SK-N-SH (cell line): ENCODE measurements at regions not wholly inside any gene's neighbourhood (a gene's known extent, or its start where the extent isn't known, plus 50 kb on each side); places are given as distances from the start of the nearest gene placed in this dataset.

Source experiments
- CTCF ChIA-PET: fragments of 300-600, 350-600 bp; formaldehyde crosslinking; extraction: SDS; loops from one replicate; lab custom pipeline; 2021; lab: Yijun Ruan, JAX
- POLR2A ChIA-PET: fragments of 350-600 bp; sonication (Branson Sonifier 250); formaldehyde crosslinking; extraction: SDS; loops from one replicate; lab custom pipeline; 2020; ENCODE audit warnings: antibody characterized with exemption, inconsistent platforms; lab: Yijun Ruan, JAX
- DNase-seq: peaks from one replicate; pipeline ENCODE4 v3.0.0; 2012
- H2AFZ ChIP-seq: fragments of 200-600 bp; sonication (generic); 2 replicates; pipeline ENCODE4 v1.8.1; 2016; ENCODE audit warnings: antibody characterized with exemption, mild to moderate bottlenecking, low read depth
- H3F3A ChIP-seq: fragments of 200-600 bp; sonication (generic); replicated peaks from 2 replicates; pipeline ENCODE3; 2016; ENCODE audit warnings: antibody characterized with exemption, mild to moderate bottlenecking; ENCODE audit not compliant: insufficient read depth
- H3K27ac ChIP-seq, 2 experiments: fragments of 200-500 bp in 1 of 2; fragments of 200-600 bp in 1 of 2; sonication (Bioruptor generic) in 1 of 2; sonication (generic), shearing (Covaris generic) in 1 of 2; 2 replicates each; pipeline versions ENCODE4 v1.5.1 to v1.6.1; 2014 to 2016; ENCODE audit warnings: low read depth in 2 of 2, inconsistent platforms in 1 of 2, low read length in 1 of 2, mild to moderate bottlenecking in 1 of 2, mixed read lengths in 1 of 2
- H3K27me3 ChIP-seq: fragments of 200-600 bp; sonication (generic), shearing (Covaris generic); 2 replicates; pipeline ENCODE4 v1.6.1; 2016; ENCODE audit warnings: mixed run types; ENCODE audit not compliant: insufficient read depth
- H3K36me3 ChIP-seq, 2 experiments: fragments of 200-500 bp in 1 of 2; fragments of 200-600 bp in 1 of 2; sonication (Bioruptor generic) in 1 of 2; sonication (generic) in 1 of 2; replicated peaks in 1 of 2; 2 replicates each; pipeline versions ENCODE3 to v1.5.1; 2014 to 2016; ENCODE audit warnings: low read length in 1 of 2, mild to moderate bottlenecking in 1 of 2; ENCODE audit not compliant: insufficient read depth in 2 of 2, control insufficient read depth in 1 of 2
- H3K4me1 ChIP-seq, 2 experiments: fragments of 200-500 bp in 1 of 2; fragments of 200-600 bp in 1 of 2; sonication (Bioruptor generic) in 1 of 2; sonication (generic), shearing (Covaris generic) in 1 of 2; 2 replicates each; pipeline versions ENCODE4 v1.5.1 to v1.6.1; 2014 to 2016; ENCODE audit warnings: low read depth in 1 of 2, low read length in 1 of 2, mixed run types in 1 of 2; ENCODE audit not compliant: insufficient read depth in 2 of 2, control insufficient read depth in 1 of 2
- H3K4me2 ChIP-seq: fragments of 200-600 bp; sonication (generic), shearing (Covaris generic); 2 replicates; pipeline ENCODE4 v1.6.1; 2017; ENCODE audit warnings: mixed run types
- H3K4me3 ChIP-seq, 2 experiments: fragments of 200-500 bp in 1 of 2; fragments of 200-600 bp in 1 of 2; sonication (Bioruptor generic) in 1 of 2; sonication (generic), shearing (Covaris generic) in 1 of 2; 2 replicates each; pipeline versions ENCODE4 v1.5.1 to v1.8.1; 2014 to 2016; ENCODE audit warnings: low read depth in 2 of 2, inconsistent platforms in 1 of 2, low read length in 1 of 2, mild to moderate bottlenecking in 1 of 2, mixed read lengths in 1 of 2, moderate library complexity in 1 of 2
- H3K79me2 ChIP-seq: fragments of 200-600 bp; sonication (generic); 2 replicates; pipeline ENCODE4 v1.8.1; 2017; ENCODE audit warnings: mild to moderate bottlenecking; ENCODE audit not compliant: insufficient read depth
- H3K9ac ChIP-seq: fragments of 200-600 bp; sonication (generic); 2 replicates; pipeline ENCODE4 v1.6.1; 2017; ENCODE audit warnings: mixed run types
- H3K9me2 ChIP-seq: fragments of 200-600 bp; sonication (generic); 2 replicates; pipeline ENCODE4 v1.6.1; 2017; ENCODE audit warnings: mixed run types
- H3K9me3 ChIP-seq: fragments of 200-600 bp; sonication (generic); 2 replicates; pipeline ENCODE4 v1.6.1; 2017; ENCODE audit warnings: mixed run types, mild to moderate bottlenecking, moderate library complexity
- H4K20me1 ChIP-seq: fragments of 200-600 bp; sonication (generic); 2 replicates; pipeline ENCODE4 v1.6.1; 2017; ENCODE audit warnings: mild to moderate bottlenecking, mixed run types; ENCODE audit not compliant: insufficient read depth
- CHD2 ChIP-seq: fragments of 150-350 bp; IDR thresholded peaks from 2 replicates; pipeline ENCODE4 v1.6.1; 2018; ENCODE audit warnings: low read length; ENCODE audit not compliant: partially characterized antibody
- ELF1 ChIP-seq: IDR thresholded peaks from 2 replicates; pipeline ENCODE4 v1.4.0; 2012
- EP300 ChIP-seq, 2 experiments: IDR thresholded peaks; 2 replicates each; pipeline versions ENCODE4 v1.4.0 to v1.6.1; 2012; ENCODE audit warnings: borderline replicate concordance in 1 of 2, low read depth in 1 of 2, low read length in 1 of 2
- FOXJ3 ChIP-seq: sonication (generic); formaldehyde crosslinking; IDR thresholded peaks from 2 replicates; pipeline ENCODE4 v1.5.1; 2020; ENCODE audit warnings: mild to moderate bottlenecking, missing genetic modification reagents
- GABPA ChIP-seq: IDR thresholded peaks from 2 replicates; pipeline ENCODE4 v1.4.0; 2012; ENCODE audit warnings: low read depth, mild to moderate bottlenecking
- GATA2 ChIP-seq: sonication (generic); formaldehyde crosslinking; IDR thresholded peaks from 2 replicates; pipeline ENCODE4 v1.5.0; 2020; ENCODE audit warnings: mild to moderate bottlenecking, missing genetic modification reagents
- MEF2A ChIP-seq: IDR thresholded peaks from 2 replicates; pipeline ENCODE4 v1.4.0; 2012; ENCODE audit warnings: low read depth, borderline replicate concordance
- MXI1 ChIP-seq: IDR thresholded peaks from 2 replicates; pipeline ENCODE4 v1.6.1; 2012; ENCODE audit warnings: mild to moderate bottlenecking, low read depth, low read length, improper control_type of control experiment
- NFIC ChIP-seq: IDR thresholded peaks from 2 replicates; pipeline ENCODE4 v1.4.0; 2012; ENCODE audit warnings: borderline replicate concordance
- PBX3 ChIP-seq: IDR thresholded peaks from 2 replicates; pipeline ENCODE4; 2012
- RCOR1 ChIP-seq: fragments of 150-350 bp; IDR thresholded peaks from 2 replicates; pipeline ENCODE4 v1.6.1; 2017; ENCODE audit warnings: antibody characterized with exemption, low read length
- RXRA ChIP-seq: IDR thresholded peaks from 2 replicates; pipeline ENCODE4 v1.4.0; 2012; ENCODE audit warnings: low read depth, mild to moderate bottlenecking, borderline replicate concordance
- SIN3A ChIP-seq: IDR thresholded peaks from 2 replicates; pipeline ENCODE4 v1.6.1; 2012; ENCODE audit warnings: low read depth, mild to moderate bottlenecking, low read length, moderate library complexity, borderline replicate concordance
- TAF1 ChIP-seq: IDR thresholded peaks from 2 replicates; pipeline ENCODE4 v1.6.1; 2012; ENCODE audit warnings: low read depth, mild to moderate bottlenecking, low read length, moderate library complexity, borderline replicate concordance
- TCF12 ChIP-seq: IDR thresholded peaks from 2 replicates; pipeline ENCODE4 v1.4.0; 2012
- YY1 ChIP-seq: IDR thresholded peaks from 2 replicates; pipeline ENCODE4 v1.4.0; 2012; ENCODE audit warnings: low read depth, mild to moderate bottlenecking
- WGBS: methylation state at CpG from one replicate; pipeline ENCODE4 v1.1.6; 2017; ENCODE audit warnings: low lambda C conversion rate; 5-methylcytosine and 5-hydroxymethylcytosine counted together
- TF ChIP-seq, protein P1 (sequence below): fragments of 200-600 bp; sonication (generic); IDR thresholded peaks from 2 replicates; pipeline ENCODE4 v1.6.1; 2017; ENCODE audit warnings: antibody characterized with exemption, mild to moderate bottlenecking, moderate library complexity
- TF ChIP-seq, protein P2 (sequence below): IDR thresholded peaks from 2 replicates; pipeline ENCODE4 v1.4.0; 2012; ENCODE audit warnings: low read depth, borderline replicate concordance

DNA sequence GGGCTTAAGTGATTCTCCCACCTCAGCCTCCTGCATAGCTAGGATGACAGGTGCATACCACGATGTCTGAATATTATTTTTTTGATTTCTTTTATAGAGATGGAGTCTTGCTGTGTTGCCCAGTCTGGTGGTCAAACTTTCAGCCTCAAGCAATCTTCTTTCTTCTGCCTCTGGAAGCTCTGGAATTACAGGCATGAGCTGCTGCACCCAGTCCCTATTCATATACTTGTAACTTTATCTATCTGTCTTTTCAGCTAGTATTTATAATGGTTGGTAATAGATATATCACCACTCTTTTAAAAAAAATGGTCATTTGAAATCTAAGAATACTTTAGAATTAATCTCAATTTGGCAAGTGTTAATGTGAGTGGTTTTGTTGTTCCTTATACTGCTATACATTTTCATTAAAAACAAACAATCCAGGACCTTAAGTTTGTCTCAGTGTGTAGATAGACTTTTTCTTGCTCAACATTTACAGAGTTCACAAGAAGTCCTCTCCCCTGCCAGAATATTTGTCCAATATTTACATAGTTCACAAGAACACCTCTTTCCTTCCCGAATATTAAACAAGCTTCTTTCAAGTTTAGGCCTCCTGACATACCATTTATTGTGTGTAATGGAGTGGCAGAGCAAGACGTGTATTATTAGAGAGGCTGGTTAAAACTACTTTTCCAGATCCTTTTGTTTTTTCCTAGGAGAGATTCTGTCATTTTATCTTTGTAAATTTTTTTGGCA lies 1197.4 kb upstream of the ADGRL3 start:
- Histone ChIP-seq H3K27me3 (no peaks in the 10 kb centered on the region), H2AFZ (no peak overlapping the region), H4K20me1 (no peaks in the 10 kb centered on the region), H3K79me2 (no peaks in the 10 kb centered on the region), H3K4me3 (no peak overlapping the region), H3K27ac (no peak overlapping the region), H3F3A (no peaks in the 10 kb centered on the region), H3K4me2 (no peak overlapping the region), H3K4me1 (no peaks in the 10 kb centered on the region), H3K9ac (no peak overlapping the region), H3K36me3 (no peaks in the 10 kb centered on the region), H3K9me2 (no peaks in the 10 kb centered on the region), H3K9me3 (no peaks in the 10 kb centered on the region)
- TF ChIP-seq FOXJ3 (CRISPR knock-in tag) = no peak
- no peak for TF ChIP-seq CHD2
- no peak for TF ChIP-seq MXI1
- TF ChIP-seq, protein P1, sequence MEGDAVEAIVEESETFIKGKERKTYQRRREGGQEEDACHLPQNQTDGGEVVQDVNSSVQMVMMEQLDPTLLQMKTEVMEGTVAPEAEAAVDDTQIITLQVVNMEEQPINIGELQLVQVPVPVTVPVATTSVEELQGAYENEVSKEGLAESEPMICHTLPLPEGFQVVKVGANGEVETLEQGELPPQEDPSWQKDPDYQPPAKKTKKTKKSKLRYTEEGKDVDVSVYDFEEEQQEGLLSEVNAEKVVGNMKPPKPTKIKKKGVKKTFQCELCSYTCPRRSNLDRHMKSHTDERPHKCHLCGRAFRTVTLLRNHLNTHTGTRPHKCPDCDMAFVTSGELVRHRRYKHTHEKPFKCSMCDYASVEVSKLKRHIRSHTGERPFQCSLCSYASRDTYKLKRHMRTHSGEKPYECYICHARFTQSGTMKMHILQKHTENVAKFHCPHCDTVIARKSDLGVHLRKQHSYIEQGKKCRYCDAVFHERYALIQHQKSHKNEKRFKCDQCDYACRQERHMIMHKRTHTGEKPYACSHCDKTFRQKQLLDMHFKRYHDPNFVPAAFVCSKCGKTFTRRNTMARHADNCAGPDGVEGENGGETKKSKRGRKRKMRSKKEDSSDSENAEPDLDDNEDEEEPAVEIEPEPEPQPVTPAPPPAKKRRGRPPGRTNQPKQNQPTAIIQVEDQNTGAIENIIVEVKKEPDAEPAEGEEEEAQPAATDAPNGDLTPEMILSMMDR = no peak
- TF ChIP-seq YY1 = no peak
- TF ChIP-seq NFIC = no peak
- TF ChIP-seq EP300 (IDR thresholded peaks at IDR 0.05; ENCODE audit: borderline replicate concordance in 1 of 2, low read depth in 1 of 2, low read length in 1 of 2) = no peak
- DNase-seq = no peak
- ChIA-PET POLR2A (no interaction called here), CTCF (no interaction called here)
- 6% methylated on average over 3 of the region's 3 CpGs for WGBS

DNA sequence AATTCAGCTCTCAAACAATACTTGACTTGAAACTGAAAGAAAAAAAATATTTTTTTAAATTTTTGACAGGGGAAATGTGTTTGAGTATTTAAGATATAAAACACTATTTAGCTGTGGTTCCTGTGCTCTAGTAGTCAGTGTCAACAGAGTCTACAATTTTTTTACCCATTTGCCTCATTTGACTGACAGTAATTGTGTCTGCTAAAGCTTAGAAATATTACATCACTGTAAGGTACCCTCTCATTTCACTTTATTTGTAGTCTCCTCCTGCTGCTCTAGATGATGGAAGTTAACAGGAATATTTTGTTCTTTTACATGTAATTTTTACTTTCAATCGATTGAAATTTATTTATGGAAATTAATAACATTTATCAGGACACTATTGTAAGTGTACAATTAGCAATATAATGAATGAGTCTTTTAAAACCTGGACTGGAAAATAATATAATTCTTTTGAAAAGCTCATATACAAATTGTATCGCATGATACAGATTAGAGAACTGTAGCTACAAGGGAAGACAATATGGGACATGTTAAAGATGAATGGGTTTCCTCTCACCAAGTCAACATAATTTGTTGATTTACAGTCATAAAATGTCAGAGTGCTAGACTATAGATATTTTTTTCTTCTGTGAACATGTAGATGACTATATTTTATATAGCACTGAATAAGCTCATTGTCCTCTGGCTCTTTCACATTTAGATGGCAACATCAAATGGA lies 1186.5 kb upstream of the ADGRL3 start:
- POLR2A ChIA-PET = no interaction called here
- no peak overlapping the region for H2AFZ ChIP-seq
- H3K27ac ChIP-seq = no peak overlapping the region
- H3K9me3 ChIP-seq = no peaks in the 10 kb centered on the region
- H3K9ac ChIP-seq = no peak overlapping the region
- H3K27me3 ChIP-seq = no peaks in the 10 kb centered on the region
- DNase-seq = no peak
- no peaks in the 10 kb centered on the region for H4K20me1 ChIP-seq
- 42% methylated on average over 2 of the region's 2 CpGs for WGBS
- no peaks in the 10 kb centered on the region for H3K36me3 ChIP-seq
- H3K79me2 ChIP-seq = no peaks in the 10 kb centered on the region
- no peak overlapping the region for H3K4me3 ChIP-seq
- CTCF ChIA-PET = no interaction called here
- no peak for TF ChIP-seq GATA2 (CRISPR knock-in tag)
- TF ChIP-seq EP300 (IDR thresholded peaks at IDR 0.05; ENCODE audit: borderline replicate concordance in 1 of 2, low read depth in 1 of 2, low read length in 1 of 2) = no peak
- TF ChIP-seq, protein P2, sequence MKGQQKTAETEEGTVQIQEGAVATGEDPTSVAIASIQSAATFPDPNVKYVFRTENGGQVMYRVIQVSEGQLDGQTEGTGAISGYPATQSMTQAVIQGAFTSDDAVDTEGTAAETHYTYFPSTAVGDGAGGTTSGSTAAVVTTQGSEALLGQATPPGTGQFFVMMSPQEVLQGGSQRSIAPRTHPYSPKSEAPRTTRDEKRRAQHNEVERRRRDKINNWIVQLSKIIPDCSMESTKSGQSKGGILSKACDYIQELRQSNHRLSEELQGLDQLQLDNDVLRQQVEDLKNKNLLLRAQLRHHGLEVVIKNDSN = no peak
- TF ChIP-seq SIN3A = no peak
- TF ChIP-seq RXRA = no peak
- TF ChIP-seq TCF12 = no peak
- TF ChIP-seq RCOR1 = no peak
- no peak for TF ChIP-seq GABPA
- TF ChIP-seq ELF1 = no peak
- no peak for TF ChIP-seq PBX3
- no peak for TF ChIP-seq MEF2A
- no peak for TF ChIP-seq TAF1
- no peak overlapping the region for H3K4me2 ChIP-seq
- no peaks in the 10 kb centered on the region for H3K9me2 ChIP-seq
- H3F3A ChIP-seq = no peaks in the 10 kb centered on the region
- no peaks in the 10 kb centered on the region for H3K4me1 ChIP-seq
